HepG2 (cell line): ENCODE measurements at regions not wholly inside any gene's neighbourhood (a gene's known extent, or its start where the extent isn't known, plus 50 kb on each side); places are given as distances from the start of the nearest gene placed in this dataset.

Experiments
- ATAC-seq: fragments of 200-7000 bp; cut with Tn5 transposase; 3 replicates; pipeline ENCODE4 v1.9.1; 2020; ENCODE audit warnings: mild to moderate bottlenecking, moderate library complexity
- BruUV-seq: library from RNA; stranded (reverse); fragments of 400-500 nt; replicated peaks from 2 replicates; lab custom pipeline; 2021; lab: Mats Ljungman, UMichigan
- CTCF ChIA-PET: fragments of 300-600 bp; formaldehyde crosslinking; extraction: SDS; loops from one replicate; lab custom pipeline; 2021; ENCODE audit warnings: low total read pairs, inconsistent platforms, low intra/inter-chr PET ratio; lab: Yijun Ruan, JAX
- POLR2A ChIA-PET: fragments of 350-600 bp; sonication (Branson Sonifier 250); formaldehyde crosslinking; loops from one replicate; lab custom pipeline; 2020; ENCODE audit warnings: antibody characterized with exemption, inconsistent platforms; lab: Yijun Ruan, JAX
- DNase-seq: peaks from one replicate; pipeline ENCODE4 v3.0.0-alpha.2; 2015; ENCODE audit warnings: low spot score
- FAIRE-seq: peaks from 3 replicates; lab custom pipeline; 2011; peaks lifted over from hg19 to GRCh38; lab: Jason Lieb, UNC
- H2AFZ ChIP-seq: one replicate; pipeline ENCODE4 v1.6.1; 2011; ENCODE audit warnings: low read length, inconsistent platforms
- H3K27ac ChIP-seq: fragments of 300-600 bp; 3 replicates; pipeline ENCODE4 v1.8.0; 2011; ENCODE audit warnings: mixed run types, mild to moderate bottlenecking, mixed read lengths, low read length, inconsistent platforms; ENCODE audit not compliant: insufficient read depth; ENCODE audit errors: extremely low read length
- H3K27me3 ChIP-seq, 2 experiments: fragments of 200-600 bp in 1 of 2; 2 replicates in 1 of 2; 3 replicates in 1 of 2; pipeline versions ENCODE4 v1.6.0 to v1.8.0; 2011; ENCODE audit warnings: low read length in 2 of 2, mild to moderate bottlenecking in 2 of 2, moderate library complexity in 2 of 2, inconsistent platforms in 1 of 2; ENCODE audit not compliant: insufficient read depth in 2 of 2, control insufficient read depth in 1 of 2
- H3K36me3 ChIP-seq, 2 experiments: fragments of 200-600 bp in 1 of 2; replicated peaks in 1 of 2; 2 replicates in 1 of 2; 3 replicates in 1 of 2; pipeline versions ENCODE4 v1.5.1 to v1.8.0; 2011; ENCODE audit warnings: low read length in 2 of 2, inconsistent platforms in 1 of 2; ENCODE audit not compliant: insufficient read depth in 2 of 2, control insufficient read depth in 1 of 2
- H3K4me1 ChIP-seq: 2 replicates; pipeline ENCODE4 v1.5.1; 2012; ENCODE audit warnings: low read length, inconsistent platforms; ENCODE audit not compliant: insufficient read depth
- H3K4me2 ChIP-seq: 2 replicates; pipeline ENCODE4 v1.6.0; 2011; ENCODE audit warnings: low read depth, low read length, inconsistent platforms
- H3K4me3 ChIP-seq, 3 experiments: fragments of 200-600 bp in 1 of 3; sonication (generic), shearing (Covaris generic) in 1 of 3; replicated peaks in 1 of 3; 2 replicates each; pipeline ENCODE4 v1.5.1; 2011 to 2016; ENCODE audit warnings: low read length in 3 of 3, inconsistent platforms in 2 of 3, low read depth in 2 of 3, mild to moderate bottlenecking in 2 of 3, control low read depth in 1 of 3, mixed read lengths in 1 of 3; ENCODE audit not compliant: insufficient read depth in 1 of 3
- H3K79me2 ChIP-seq: one replicate; pipeline ENCODE4 v1.6.1; 2011; ENCODE audit warnings: low read length, inconsistent platforms; ENCODE audit not compliant: insufficient read depth
- H3K9ac ChIP-seq: 2 replicates; pipeline ENCODE4 v1.6.0; 2011; ENCODE audit warnings: mild to moderate bottlenecking, low read depth, low read length, inconsistent platforms; ENCODE audit not compliant: insufficient read depth
- H3K9me3 ChIP-seq: 2 replicates; pipeline ENCODE4 v1.5.1; 2012; ENCODE audit warnings: mild to moderate bottlenecking, low read length
- H4K20me1 ChIP-seq: 2 replicates; pipeline ENCODE4 v1.6.0; 2011; ENCODE audit warnings: inconsistent platforms, mild to moderate bottlenecking, low read length, moderate library complexity; ENCODE audit not compliant: insufficient read depth
- AGO1 ChIP-seq: fragments of 200-400 bp; formaldehyde crosslinking; IDR thresholded peaks from 2 replicates; pipeline ENCODE4 v1.6.1; 2017; ENCODE audit warnings: mild to moderate bottlenecking, low read depth, low read length, moderate library complexity; ENCODE audit not compliant: poor library complexity, severe bottlenecking
- ELF4 ChIP-seq: sonication (generic); formaldehyde crosslinking; IDR thresholded peaks from 2 replicates; pipeline ENCODE4 v1.5.0; 2020; ENCODE audit warnings: missing genetic modification reagents, mild to moderate bottlenecking, moderate library complexity, borderline replicate concordance
- GABPA ChIP-seq, 2 experiments: IDR thresholded peaks; 2 replicates each; pipeline ENCODE4 v1.6.1; 2011 to 2016; ENCODE audit warnings: low read depth in 2 of 2, low read length in 1 of 2, missing biosample characterization in 1 of 2, missing genetic modification characterization in 1 of 2
- GATAD2A ChIP-seq: IDR thresholded peaks from 2 replicates; pipeline ENCODE4 v1.6.1; 2016
- GTF2F1 ChIP-seq: fragments of 150-350 bp; IDR thresholded peaks from 2 replicates; pipeline ENCODE4 v1.6.1; 2014; ENCODE audit warnings: low read length
- ISX ChIP-seq: sonication (generic); formaldehyde crosslinking; conservative IDR thresholded peaks from 2 replicates; pipeline ENCODE4 v1.5.0; 2020; ENCODE audit warnings: missing genetic modification reagents
- KLF15 ChIP-seq: sonication (generic); formaldehyde crosslinking; IDR thresholded peaks from 2 replicates; pipeline ENCODE4 v1.8.1; 2023; ENCODE audit warnings: borderline replicate concordance, mild to moderate bottlenecking, inconsistent platforms, missing genetic modification reagents, mixed read lengths
- MED13 ChIP-seq: sonication (generic); formaldehyde crosslinking; IDR thresholded peaks from 2 replicates; pipeline ENCODE4 v1.5.0; 2020; ENCODE audit warnings: missing genetic modification reagents
- SNAPC2 ChIP-seq: sonication (generic); formaldehyde crosslinking; IDR thresholded peaks from 2 replicates; pipeline ENCODE4 v1.8.1; 2022; ENCODE audit warnings: mild to moderate bottlenecking, missing genetic modification reagents
- ZFX ChIP-seq: sonication (generic); formaldehyde crosslinking; IDR thresholded peaks from 2 replicates; pipeline ENCODE4 v1.4.0; 2020; ENCODE audit warnings: mild to moderate bottlenecking, low read depth, missing genetic modification reagents, moderate library complexity
- ZMYM3 ChIP-seq: sonication (generic); formaldehyde crosslinking; IDR thresholded peaks from 2 replicates; pipeline ENCODE4 v1.5.1; 2020; ENCODE audit warnings: mild to moderate bottlenecking, missing genetic modification reagents
- ZNF264 ChIP-seq: sonication (generic); formaldehyde crosslinking; IDR thresholded peaks from 2 replicates; pipeline ENCODE4 v1.4.0; 2020; ENCODE audit warnings: missing genetic modification reagents
- ZNF329 ChIP-seq: sonication (generic); formaldehyde crosslinking; IDR thresholded peaks from 2 replicates; pipeline ENCODE4 v1.9.0; 2021; ENCODE audit warnings: low read depth, mild to moderate bottlenecking, missing genetic modification reagents
- ZNF75D ChIP-seq: sonication (generic); formaldehyde crosslinking; IDR thresholded peaks from 2 replicates; pipeline ENCODE4 v1.8.1; 2023; ENCODE audit warnings: missing genetic modification reagents, mild to moderate bottlenecking, borderline replicate concordance
- WGBS: methylation state at CpG from one replicate; pipeline ENCODE4 v1.1.6; 2017; ENCODE audit warnings: low lambda C conversion rate; 5-methylcytosine and 5-hydroxymethylcytosine counted together
- in situ Hi-C: cut with HindIII; loops from 2 replicates; pipeline ENCODE4 v1.10.0; 2017; ENCODE audit warnings: low pct_unique_long_range_greater_than_20kb; ENCODE audit not compliant: extremely low pct_ligation_motif_present
- intact Hi-C: fragments of 100-400 bp; cut with micrococcal nuclease; formaldehyde crosslinking; loops from one replicate; pipeline ENCODE4 v1.10.0; 2022; ENCODE audit not compliant: unreplicated experiment
- TF ChIP-seq, protein P1 (sequence below): sonication (generic); formaldehyde crosslinking; IDR thresholded peaks from 2 replicates; pipeline ENCODE4 v1.8.0; 2023; ENCODE audit warnings: mild to moderate bottlenecking, missing genetic modification reagents
- TF ChIP-seq, protein P2 (sequence below): sonication (generic); formaldehyde crosslinking; IDR thresholded peaks from 2 replicates; pipeline ENCODE4 v1.4.0; 2020; ENCODE audit warnings: missing genetic modification reagents, borderline replicate concordance
- TF ChIP-seq, protein P3 (sequence below): sonication (generic); formaldehyde crosslinking; IDR thresholded peaks from 2 replicates; pipeline ENCODE4 v1.4.0; 2020; ENCODE audit warnings: missing genetic modification reagents, mild to moderate bottlenecking, borderline replicate concordance
- TF ChIP-seq, protein P4 (sequence below): sonication (generic); formaldehyde crosslinking; IDR thresholded peaks from 2 replicates; pipeline ENCODE4 v1.8.0; 2022; ENCODE audit warnings: missing genetic modification reagents, mild to moderate bottlenecking, inconsistent platforms, borderline replicate concordance

DNA sequence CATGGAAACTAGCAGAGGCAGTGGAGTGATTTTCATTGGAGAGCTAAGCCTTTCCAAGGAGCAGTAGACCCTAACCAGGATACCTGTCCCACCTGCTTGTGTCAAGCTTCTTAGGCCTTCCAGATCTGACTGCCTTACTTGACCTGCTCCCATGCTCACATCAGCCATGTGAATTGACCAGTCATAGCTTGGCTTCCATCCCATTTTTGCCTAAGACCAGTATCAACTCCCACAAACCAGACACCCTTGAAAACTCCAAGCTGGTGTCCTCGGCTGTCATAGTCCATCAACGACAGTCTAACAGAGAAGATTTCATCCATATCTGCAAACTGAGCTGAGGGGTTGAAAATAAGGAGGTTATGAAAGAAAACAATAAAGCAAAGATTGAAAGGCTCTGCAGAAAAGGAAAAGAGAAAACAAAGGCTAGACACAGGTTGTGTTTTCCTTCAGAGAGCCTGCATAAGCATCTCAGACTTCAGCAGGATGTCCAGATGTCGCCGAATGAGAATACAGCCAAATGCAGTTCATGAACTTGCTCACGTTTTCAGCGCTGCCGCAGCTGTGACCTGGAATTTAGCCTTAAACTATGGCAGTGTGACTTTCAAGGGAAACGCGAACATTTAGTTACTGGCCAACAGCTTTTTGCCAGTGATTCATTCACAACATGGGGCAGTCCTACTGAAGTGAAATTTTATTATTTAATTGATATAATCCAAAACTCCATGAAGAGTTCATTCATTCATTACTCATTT is 868.1 kb upstream of the ID2 start:
- no peaks in the 10 kb centered on the region; a peak in 1 of 5 replicates for H3K27me3 ChIP-seq
- no peak overlapping the region for H3K27ac ChIP-seq
- no TSS peak for BruUV-seq
- 57% methylated on average over 9 of the region's 9 CpGs for WGBS
- no peak overlapping the region for H3K4me2 ChIP-seq
- no peak overlapping the region for H3K4me3 ChIP-seq
- no peak for FAIRE-seq
- H3K36me3 ChIP-seq: no peaks in the 10 kb centered on the region
- no peak for ATAC-seq
- H3K79me2 ChIP-seq: no peaks in the 10 kb centered on the region
- peaks cover 9% of the 10 kb centered on the region for H3K4me1 ChIP-seq
- in situ Hi-C loops (no loop called here), intact Hi-C loops (no loop called here)
- no peak overlapping the region for H2AFZ ChIP-seq
- ChIA-PET CTCF (no interaction called here), POLR2A (interaction anchor here (0.7 kb wide), 1 partner anchor 12 kb away, joined by 3 read pairs; no protein-coding TSS in a partner anchor)
- DNase-seq: no peak
- H4K20me1 ChIP-seq: no peaks in the 10 kb centered on the region
- no peak overlapping the region for H3K9ac ChIP-seq
- no peaks in the 10 kb centered on the region for H3K9me3 ChIP-seq
- TF ChIP-seq MED13 (CRISPR knock-in tag): no peak
- TF ChIP-seq ZFX (CRISPR knock-in tag): no peak
- TF ChIP-seq, protein P1, sequence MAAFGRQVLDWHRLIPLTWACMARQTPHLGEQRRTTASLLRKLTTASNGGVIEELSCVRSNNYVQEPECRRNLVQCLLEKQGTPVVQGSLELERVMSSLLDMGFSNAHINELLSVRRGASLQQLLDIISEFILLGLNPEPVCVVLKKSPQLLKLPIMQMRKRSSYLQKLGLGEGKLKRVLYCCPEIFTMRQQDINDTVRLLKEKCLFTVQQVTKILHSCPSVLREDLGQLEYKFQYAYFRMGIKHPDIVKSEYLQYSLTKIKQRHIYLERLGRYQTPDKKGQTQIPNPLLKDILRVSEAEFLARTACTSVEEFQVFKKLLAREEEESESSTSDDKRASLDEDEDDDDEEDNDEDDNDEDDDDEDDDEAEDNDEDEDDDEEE (CRISPR knock-in tag): no peak
- TF ChIP-seq ZNF264 (CRISPR knock-in tag): no peak
- no peak for TF ChIP-seq AGO1
- TF ChIP-seq GABPA (IDR thresholded peaks at IDR 0.05; ENCODE audit: low read depth, low read length): no peak
- no peak for TF ChIP-seq GABPA (CRISPR knock-in tag; IDR thresholded peaks at IDR 0.05; ENCODE audit: low read depth)
- TF ChIP-seq, protein P2, sequence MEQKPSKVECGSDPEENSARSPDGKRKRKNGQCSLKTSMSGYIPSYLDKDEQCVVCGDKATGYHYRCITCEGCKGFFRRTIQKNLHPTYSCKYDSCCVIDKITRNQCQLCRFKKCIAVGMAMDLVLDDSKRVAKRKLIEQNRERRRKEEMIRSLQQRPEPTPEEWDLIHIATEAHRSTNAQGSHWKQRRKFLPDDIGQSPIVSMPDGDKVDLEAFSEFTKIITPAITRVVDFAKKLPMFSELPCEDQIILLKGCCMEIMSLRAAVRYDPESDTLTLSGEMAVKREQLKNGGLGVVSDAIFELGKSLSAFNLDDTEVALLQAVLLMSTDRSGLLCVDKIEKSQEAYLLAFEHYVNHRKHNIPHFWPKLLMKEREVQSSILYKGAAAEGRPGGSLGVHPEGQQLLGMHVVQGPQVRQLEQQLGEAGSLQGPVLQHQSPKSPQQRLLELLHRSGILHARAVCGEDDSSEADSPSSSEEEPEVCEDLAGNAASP (CRISPR knock-in tag): no peak
- TF ChIP-seq GATAD2A (CRISPR knock-in tag): no peak
- no peak for TF ChIP-seq KLF15 (CRISPR knock-in tag)
- no peak for TF ChIP-seq GTF2F1
- TF ChIP-seq, protein P3, sequence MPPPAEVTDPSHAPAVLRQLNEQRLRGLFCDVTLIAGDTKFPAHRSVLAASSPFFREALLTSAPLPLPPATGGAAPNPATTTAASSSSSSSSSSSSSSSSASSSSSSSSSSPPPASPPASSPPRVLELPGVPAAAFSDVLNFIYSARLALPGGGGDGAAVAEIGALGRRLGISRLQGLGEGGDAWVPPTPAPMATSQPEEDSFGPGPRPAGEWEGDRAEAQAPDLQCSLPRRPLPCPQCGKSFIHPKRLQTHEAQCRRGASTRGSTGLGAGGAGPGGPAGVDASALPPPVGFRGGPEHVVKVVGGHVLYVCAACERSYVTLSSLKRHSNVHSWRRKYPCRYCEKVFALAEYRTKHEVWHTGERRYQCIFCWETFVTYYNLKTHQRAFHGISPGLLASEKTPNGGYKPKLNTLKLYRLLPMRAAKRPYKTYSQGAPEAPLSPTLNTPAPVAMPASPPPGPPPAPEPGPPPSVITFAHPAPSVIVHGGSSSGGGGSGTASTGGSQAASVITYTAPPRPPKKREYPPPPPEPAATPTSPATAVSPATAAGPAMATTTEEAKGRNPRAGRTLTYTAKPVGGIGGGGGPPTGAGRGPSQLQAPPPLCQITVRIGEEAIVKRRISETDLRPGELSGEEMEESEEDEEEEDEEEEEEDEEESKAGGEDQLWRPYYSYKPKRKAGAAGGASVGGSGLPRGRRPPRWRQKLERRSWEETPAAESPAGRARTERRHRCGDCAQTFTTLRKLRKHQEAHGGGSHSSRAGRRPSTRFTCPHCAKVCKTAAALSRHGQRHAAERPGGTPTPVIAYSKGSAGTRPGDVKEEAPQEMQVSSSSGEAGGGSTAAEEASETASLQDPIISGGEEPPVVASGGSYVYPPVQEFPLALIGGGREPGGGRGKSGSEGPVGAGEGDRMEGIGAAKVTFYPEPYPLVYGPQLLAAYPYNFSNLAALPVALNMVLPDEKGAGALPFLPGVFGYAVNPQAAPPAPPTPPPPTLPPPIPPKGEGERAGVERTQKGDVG (CRISPR knock-in tag): no peak
- TF ChIP-seq, protein P4, sequence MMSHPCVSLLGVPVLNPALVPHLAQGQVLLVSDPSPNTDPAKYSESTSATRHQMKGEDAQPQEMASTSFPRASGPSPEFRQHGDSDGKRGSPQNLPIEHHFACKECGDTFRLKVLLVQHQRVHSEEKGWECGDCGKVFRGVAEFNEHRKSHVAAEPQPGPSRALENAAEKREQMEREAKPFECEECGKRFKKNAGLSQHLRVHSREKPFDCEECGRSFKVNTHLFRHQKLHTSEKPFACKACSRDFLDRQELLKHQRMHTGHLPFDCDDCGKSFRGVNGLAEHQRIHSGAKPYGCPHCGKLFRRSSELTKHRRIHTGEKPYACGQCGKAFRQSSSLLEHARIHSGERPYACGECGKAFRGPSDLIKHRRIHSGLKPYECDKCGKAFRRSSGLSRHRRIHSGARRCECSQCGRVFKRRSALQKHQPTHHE: no peak
- TF ChIP-seq ELF4: no peak
- no peak for TF ChIP-seq ZNF75D (CRISPR knock-in tag)
- no peak for TF ChIP-seq ZMYM3
- no peak for TF ChIP-seq SNAPC2 (CRISPR knock-in tag)
- TF ChIP-seq ISX (CRISPR knock-in tag): no peak
- TF ChIP-seq ZNF329 (CRISPR knock-in tag): no peak
